ENCODE measurements at regions not wholly inside any gene's neighbourhood (a gene's known extent, or its start where the extent isn't known, plus 50 kb on each side); places are given as distances from the start of the nearest gene placed in this dataset.
"Not testable (repeated sequence)": the region's sequence is repeated elsewhere in the genome, so short reads cannot be mapped to it uniquely, and the experiment has no call there.

- DNase-seq, result no peak
Measured at GRCh38 chr1:157249326-157249725, 111.1 kb upstream of the ETV3 start.

GRCh38 chr1:157247764-157248049, 109.5 kb upstream of the ETV3 start:
- DNase-seq, result not testable (repeated sequence)

GRCh38 chr1:157247005-157247763, 109.0 kb upstream of the ETV3 start:
- no peak for DNase-seq

- no peak for DNase-seq
Measured at GRCh38 chr1:157245823-157246222, 107.6 kb upstream of the ETV3 start.

- DNase-seq, result no peak
Measured at GRCh38 chr1:157241185-157241538, 103.0 kb upstream of the ETV3 start.

GRCh38 chr1:157240495-157241184, 102.4 kb upstream of the ETV3 start:
- DNase-seq, result no peak

- DNase-seq, result no peak
Measured at GRCh38 chr1:157239936-157240335, 101.7 kb upstream of the ETV3 start.

GRCh38 chr1:157238585-157238984, 100.4 kb upstream of the ETV3 start:
- DNase-seq, result no peak

GRCh38 chr1:157237981-157238380, 99.8 kb upstream of the ETV3 start:
- no peak for DNase-seq

- no peak for DNase-seq
Measured at GRCh38 chr1:157237522-157237921, 99.3 kb upstream of the ETV3 start.

- DNase-seq, result no peak
Measured at GRCh38 chr1:157236072-157236471, 97.9 kb upstream of the ETV3 start.

GRCh38 chr1:157235307-157235706, 97.1 kb upstream of the ETV3 start:
- DNase-seq, result no peak

GRCh38 chr1:157234705-157235273, 96.6 kb upstream of the ETV3 start:
- DNase-seq, result no peak

GRCh38 chr1:157233131-157233530, 94.9 kb upstream of the ETV3 start:
- no peak for DNase-seq

- no peak for DNase-seq
Measured at GRCh38 chr1:157231846-157232525, 93.8 kb upstream of the ETV3 start.

GRCh38 chr1:157230500-157230899, 92.3 kb upstream of the ETV3 start:
- DNase-seq, result no peak

GRCh38 chr1:157227700-157228099, 89.5 kb upstream of the ETV3 start:
- DNase-seq, result no peak

GRCh38 chr1:157226739-157227138, 88.5 kb upstream of the ETV3 start:
- DNase-seq, result no peak

- no peak for DNase-seq
Measured at GRCh38 chr1:157219600-157219999, 81.4 kb upstream of the ETV3 start.

- DNase-seq, result no peak
Measured at GRCh38 chr1:157219182-157219581, 81.0 kb upstream of the ETV3 start.

GRCh38 chr1:157218671-157219070, 80.5 kb upstream of the ETV3 start:
- DNase-seq, result no peak

- DNase-seq, result no peak
Measured at GRCh38 chr1:157217486-157217885, 79.3 kb upstream of the ETV3 start.

GRCh38 chr1:157213836-157214235, 75.6 kb upstream of the ETV3 start:
- no peak for DNase-seq

GRCh38 chr1:157209514-157209913, 71.3 kb upstream of the ETV3 start:
- no peak for DNase-seq

All from RPMI8226 (cell line).